Dendritic cell treated with granulocyte-macrophage colony-stimulating factor and Interleukin-4, amounts not matched to agents 40 ng/mL and 50 ng/mL, for 4 days (primary cell): ENCODE measurements at regions not wholly inside any gene's neighbourhood (a gene's known extent, or its start where the extent isn't known, plus 50 kb on each side); places are given as distances from the start of the nearest gene placed in this dataset.

Experiments used
- H3K27ac Mint-ChIP-seq: one replicate; pipeline ENCODE4 v1.8.0; 2022; ENCODE audit warnings: mild to moderate bottlenecking, mixed read lengths
- H3K27me3 Mint-ChIP-seq: one replicate; pipeline ENCODE4 v1.8.0; 2022; ENCODE audit warnings: mild to moderate bottlenecking, mixed read lengths
- H3K36me3 Mint-ChIP-seq: one replicate; pipeline ENCODE4 v1.8.0; 2022; ENCODE audit warnings: low read depth, mixed read lengths
- H3K4me1 Mint-ChIP-seq: one replicate; pipeline ENCODE4 v1.8.0; 2022; ENCODE audit warnings: low read depth, mixed read lengths
- H3K4me3 Mint-ChIP-seq: one replicate; pipeline ENCODE4 v1.8.0; 2022; ENCODE audit warnings: mild to moderate bottlenecking, moderate library complexity, mixed read lengths
- H3K9me3 Mint-ChIP-seq: one replicate; pipeline ENCODE4 v1.8.0; 2022; ENCODE audit warnings: mixed read lengths
- intact Hi-C: fragments of 100-400 bp; cut with micrococcal nuclease; formaldehyde crosslinking; loops from one replicate; pipeline ENCODE4 v1.15.0; 2022

- Mint-ChIP-seq H3K4me1 (no peaks in the 10 kb centered on the region), H3K9me3 (no peaks in the 10 kb centered on the region), H3K36me3 (no peaks in the 10 kb centered on the region), H3K27me3 (no peaks in the 10 kb centered on the region), H3K4me3 (no peak overlapping the region), H3K27ac (no peak overlapping the region)
- intact Hi-C loops: no loop called here
Measured at GRCh38 chr4:130233377-130234047, 1137.6 kb downstream of the C4orf33 start.

- H3K9me3 Mint-ChIP-seq: no peaks in the 10 kb centered on the region
- H3K27me3 Mint-ChIP-seq: no peaks in the 10 kb centered on the region
- H3K4me3 Mint-ChIP-seq: no peak overlapping the region
- no peak overlapping the region for H3K27ac Mint-ChIP-seq
- H3K36me3 Mint-ChIP-seq: no peaks in the 10 kb centered on the region
- intact Hi-C loops: no loop called here
- no peaks in the 10 kb centered on the region for H3K4me1 Mint-ChIP-seq
Measured at GRCh38 chr4:130238121-130238520, 1142.2 kb downstream of the C4orf33 start.

- Mint-ChIP-seq H3K27me3 (no peaks in the 10 kb centered on the region), H3K4me1 (no peaks in the 10 kb centered on the region), H3K27ac (no peak overlapping the region), H3K9me3 (no peaks in the 10 kb centered on the region), H3K36me3 (no peaks in the 10 kb centered on the region), H3K4me3 (no peak overlapping the region)
- intact Hi-C loops: no loop called here
Measured at GRCh38 chr4:130249002-130249401, 1153.0 kb downstream of the C4orf33 start.

GRCh38 chr4:130257271-130257670, 1161.3 kb downstream of the C4orf33 start:
- Mint-ChIP-seq H3K27ac (no peak overlapping the region), H3K36me3 (no peaks in the 10 kb centered on the region), H3K4me1 (no peaks in the 10 kb centered on the region), H3K27me3 (no peaks in the 10 kb centered on the region), H3K9me3 (no peaks in the 10 kb centered on the region), H3K4me3 (no peak overlapping the region)
- intact Hi-C loops: no loop called here

GRCh38 chr4:130266814-130267213, 1170.9 kb downstream of the C4orf33 start:
- Mint-ChIP-seq H3K36me3 (no peaks in the 10 kb centered on the region), H3K9me3 (peaks cover 34% of the 10 kb centered on the region), H3K4me3 (no peak overlapping the region), H3K27me3 (no peaks in the 10 kb centered on the region), H3K4me1 (no peaks in the 10 kb centered on the region), H3K27ac (no peak overlapping the region)
- intact Hi-C loops: no loop called here

- H3K27ac Mint-ChIP-seq: no peak overlapping the region
- no peak overlapping the region for H3K4me3 Mint-ChIP-seq
- intact Hi-C loops: no loop called here
- peaks cover 7% of the 10 kb centered on the region for H3K9me3 Mint-ChIP-seq
- no peaks in the 10 kb centered on the region for H3K36me3 Mint-ChIP-seq
- H3K4me1 Mint-ChIP-seq: no peaks in the 10 kb centered on the region
- H3K27me3 Mint-ChIP-seq: no peaks in the 10 kb centered on the region
Measured at GRCh38 chr4:130288576-130288975, 1192.6 kb downstream of the C4orf33 start.

GRCh38 chr4:130293692-130294091, 1197.7 kb downstream of the C4orf33 start:
- Mint-ChIP-seq H3K4me1 (no peaks in the 10 kb centered on the region), H3K27ac (no peak overlapping the region), H3K27me3 (no peaks in the 10 kb centered on the region), H3K9me3 (peaks cover 7% of the 10 kb centered on the region), H3K36me3 (no peaks in the 10 kb centered on the region), H3K4me3 (no peak overlapping the region)
- intact Hi-C loops: no loop called here

GRCh38 chr4:130296448-130296847, 1200.5 kb downstream of the C4orf33 start:
- Mint-ChIP-seq H3K4me3 (no peak overlapping the region), H3K9me3 (peaks cover 7% of the 10 kb centered on the region), H3K27me3 (no peaks in the 10 kb centered on the region), H3K27ac (no peak overlapping the region), H3K36me3 (no peaks in the 10 kb centered on the region), H3K4me1 (no peaks in the 10 kb centered on the region)
- intact Hi-C loops: no loop called here

- Mint-ChIP-seq H3K27me3 (no peaks in the 10 kb centered on the region), H3K4me1 (no peaks in the 10 kb centered on the region), H3K36me3 (no peaks in the 10 kb centered on the region), H3K9me3 (no peaks in the 10 kb centered on the region), H3K27ac (no peak overlapping the region), H3K4me3 (no peak overlapping the region)
- intact Hi-C loops: no loop called here
Measured at GRCh38 chr4:130306566-130306965, 1210.6 kb downstream of the C4orf33 start.

GRCh38 chr4:130309221-130309620, 1213.3 kb downstream of the C4orf33 start:
- H3K27me3 Mint-ChIP-seq: no peaks in the 10 kb centered on the region
- no peaks in the 10 kb centered on the region for H3K9me3 Mint-ChIP-seq
- intact Hi-C loops: no loop called here
- no peaks in the 10 kb centered on the region for H3K36me3 Mint-ChIP-seq
- H3K4me3 Mint-ChIP-seq: no peak overlapping the region
- H3K4me1 Mint-ChIP-seq: no peaks in the 10 kb centered on the region
- H3K27ac Mint-ChIP-seq: no peak overlapping the region

GRCh38 chr4:130322439-130322838, 1226.5 kb downstream of the C4orf33 start:
- H3K4me3 Mint-ChIP-seq: no peak overlapping the region
- H3K9me3 Mint-ChIP-seq: no peaks in the 10 kb centered on the region
- no peaks in the 10 kb centered on the region for H3K27me3 Mint-ChIP-seq
- intact Hi-C loops: no loop called here
- no peaks in the 10 kb centered on the region for H3K4me1 Mint-ChIP-seq
- no peak overlapping the region for H3K27ac Mint-ChIP-seq
- H3K36me3 Mint-ChIP-seq: no peaks in the 10 kb centered on the region

- H3K9me3 Mint-ChIP-seq: no peaks in the 10 kb centered on the region
- H3K4me1 Mint-ChIP-seq: no peaks in the 10 kb centered on the region
- no peaks in the 10 kb centered on the region for H3K36me3 Mint-ChIP-seq
- H3K4me3 Mint-ChIP-seq: no peak overlapping the region
- H3K27ac Mint-ChIP-seq: no peak overlapping the region
- intact Hi-C loops: no loop called here
- no peaks in the 10 kb centered on the region for H3K27me3 Mint-ChIP-seq
Measured at GRCh38 chr4:130329036-130329435, 1233.1 kb downstream of the C4orf33 start.

- no peaks in the 10 kb centered on the region for H3K36me3 Mint-ChIP-seq
- no peak overlapping the region for H3K4me3 Mint-ChIP-seq
- H3K27me3 Mint-ChIP-seq: no peaks in the 10 kb centered on the region
- H3K4me1 Mint-ChIP-seq: no peaks in the 10 kb centered on the region
- intact Hi-C loops: no loop called here
- no peak overlapping the region for H3K27ac Mint-ChIP-seq
- H3K9me3 Mint-ChIP-seq: no peaks in the 10 kb centered on the region
Measured at GRCh38 chr4:130333241-130333759, 1237.3 kb downstream of the C4orf33 start.

- Mint-ChIP-seq H3K36me3 (no peaks in the 10 kb centered on the region), H3K27me3 (no peaks in the 10 kb centered on the region), H3K27ac (no peak overlapping the region), H3K4me1 (no peaks in the 10 kb centered on the region), H3K9me3 (no peaks in the 10 kb centered on the region), H3K4me3 (no peak overlapping the region)
- intact Hi-C loops: no loop called here
Measured at GRCh38 chr4:130335417-130336194, 1239.7 kb downstream of the C4orf33 start.
